ENCODE measurements at regions not wholly inside any gene's neighbourhood (a gene's known extent, or its start where the extent isn't known, plus 50 kb on each side); places are given as distances from the start of the nearest gene placed in this dataset.
"Not testable (repeated sequence)": the region's sequence is repeated elsewhere in the genome, so short reads cannot be mapped to it uniquely, and the experiment has no call there.

DNA sequence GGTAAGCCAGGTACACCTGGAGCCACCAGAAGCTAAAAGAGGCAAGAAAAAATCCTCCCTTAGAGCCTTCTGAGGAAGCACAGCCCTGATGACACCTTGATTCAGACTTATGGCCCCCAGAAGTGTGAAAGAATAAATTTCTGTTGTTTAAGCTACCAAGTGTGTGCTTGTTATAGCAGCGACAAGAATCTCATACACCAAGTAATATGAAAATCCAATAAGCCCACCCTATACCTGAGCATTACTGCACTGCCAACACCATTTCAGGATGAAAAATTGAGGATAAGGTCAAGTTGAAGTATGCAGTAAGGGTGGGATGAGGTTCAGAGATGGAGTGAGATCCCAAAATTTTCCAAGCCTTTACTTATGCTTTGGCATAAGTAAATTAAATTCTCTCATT lies 163.6 kb upstream of the CCDC196 start:
- Mint-ChIP-seq H3K36me3 (ENCODE audit: low read depth) (no peaks in the 10 kb centered on the region), H3K27me3 (ENCODE audit: insufficient read depth) (peaks cover 2% of the 10 kb centered on the region; the same call in 1 of the 2 replicates), H3K27ac (no peak overlapping the region), H3K4me3 (no peak overlapping the region), H3K9me3 (peaks cover 31% of the 10 kb centered on the region), H3K4me1 (ENCODE audit: low read depth) (no peaks in the 10 kb centered on the region)
- DNase-seq: no peak
- TF ChIP-seq, protein P1, sequence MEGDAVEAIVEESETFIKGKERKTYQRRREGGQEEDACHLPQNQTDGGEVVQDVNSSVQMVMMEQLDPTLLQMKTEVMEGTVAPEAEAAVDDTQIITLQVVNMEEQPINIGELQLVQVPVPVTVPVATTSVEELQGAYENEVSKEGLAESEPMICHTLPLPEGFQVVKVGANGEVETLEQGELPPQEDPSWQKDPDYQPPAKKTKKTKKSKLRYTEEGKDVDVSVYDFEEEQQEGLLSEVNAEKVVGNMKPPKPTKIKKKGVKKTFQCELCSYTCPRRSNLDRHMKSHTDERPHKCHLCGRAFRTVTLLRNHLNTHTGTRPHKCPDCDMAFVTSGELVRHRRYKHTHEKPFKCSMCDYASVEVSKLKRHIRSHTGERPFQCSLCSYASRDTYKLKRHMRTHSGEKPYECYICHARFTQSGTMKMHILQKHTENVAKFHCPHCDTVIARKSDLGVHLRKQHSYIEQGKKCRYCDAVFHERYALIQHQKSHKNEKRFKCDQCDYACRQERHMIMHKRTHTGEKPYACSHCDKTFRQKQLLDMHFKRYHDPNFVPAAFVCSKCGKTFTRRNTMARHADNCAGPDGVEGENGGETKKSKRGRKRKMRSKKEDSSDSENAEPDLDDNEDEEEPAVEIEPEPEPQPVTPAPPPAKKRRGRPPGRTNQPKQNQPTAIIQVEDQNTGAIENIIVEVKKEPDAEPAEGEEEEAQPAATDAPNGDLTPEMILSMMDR (IDR thresholded peaks at IDR 0.05): no peak

DNA sequence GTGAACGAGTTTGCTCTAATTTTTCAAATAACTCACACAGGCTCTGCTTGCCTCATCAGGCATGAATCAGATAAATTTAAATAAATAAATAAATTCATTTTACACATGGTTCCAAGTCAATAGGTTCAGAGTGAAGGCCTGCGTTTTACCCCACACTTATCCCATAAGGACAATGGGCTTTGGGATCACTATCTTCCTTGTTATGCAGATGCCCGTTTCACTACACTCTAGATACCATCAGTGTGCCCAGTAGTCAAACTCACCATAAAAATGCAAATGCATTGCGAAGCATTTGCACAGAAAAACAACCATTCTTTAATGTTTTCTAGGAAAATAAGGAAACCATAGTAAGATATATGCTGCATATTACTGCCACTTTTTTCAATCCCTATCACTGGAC lies 155.9 kb upstream of the CCDC196 start:
- H3K4me1 Mint-ChIP-seq (ENCODE audit: low read depth): no peaks in the 10 kb centered on the region

DNA sequence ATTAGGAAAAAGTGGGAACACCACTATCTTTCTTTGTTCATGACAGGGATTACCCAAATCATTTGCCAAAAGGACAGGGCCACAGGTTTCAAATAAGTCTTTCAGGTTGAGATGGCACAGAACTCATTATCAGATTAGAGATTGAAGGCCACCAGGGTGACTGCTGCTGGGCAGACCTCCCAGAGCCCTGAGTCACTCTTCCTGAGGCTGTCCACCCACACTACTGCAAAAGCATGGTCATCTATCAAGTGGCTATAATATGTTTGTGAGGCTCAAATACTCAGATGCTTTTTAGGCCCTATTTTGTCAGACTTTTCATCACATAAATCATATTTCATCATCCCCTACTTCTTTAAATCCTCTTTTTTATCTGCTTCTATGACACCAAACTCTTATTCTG lies 155.3 kb upstream of the CCDC196 start:
- H3K27me3 Mint-ChIP-seq (ENCODE audit: insufficient read depth): no peaks in the 10 kb centered on the region
- H3K4me1 Mint-ChIP-seq (ENCODE audit: low read depth): no peaks in the 10 kb centered on the region
- H3K9me3 Mint-ChIP-seq: peaks cover 42% of the 10 kb centered on the region
- DNase-seq: no peak
- no peak overlapping the region for H3K4me3 Mint-ChIP-seq
- TF ChIP-seq, protein P1 (IDR thresholded peaks at IDR 0.05): no peak
- H3K27ac Mint-ChIP-seq: no peak overlapping the region
- no peaks in the 10 kb centered on the region for H3K36me3 Mint-ChIP-seq (ENCODE audit: low read depth)

More for the DNA sequence above, 155.9 kb upstream of the CCDC196 start:
- DNase-seq: no peak
- TF ChIP-seq, protein P1 (IDR thresholded peaks at IDR 0.05): no peak
- no peaks in the 10 kb centered on the region for H3K27me3 Mint-ChIP-seq (ENCODE audit: insufficient read depth)
- no peak overlapping the region for H3K27ac Mint-ChIP-seq
- H3K4me3 Mint-ChIP-seq: no peak overlapping the region
- H3K9me3 Mint-ChIP-seq: peaks cover 35% of the 10 kb centered on the region
- no peaks in the 10 kb centered on the region for H3K36me3 Mint-ChIP-seq (ENCODE audit: low read depth)

DNA sequence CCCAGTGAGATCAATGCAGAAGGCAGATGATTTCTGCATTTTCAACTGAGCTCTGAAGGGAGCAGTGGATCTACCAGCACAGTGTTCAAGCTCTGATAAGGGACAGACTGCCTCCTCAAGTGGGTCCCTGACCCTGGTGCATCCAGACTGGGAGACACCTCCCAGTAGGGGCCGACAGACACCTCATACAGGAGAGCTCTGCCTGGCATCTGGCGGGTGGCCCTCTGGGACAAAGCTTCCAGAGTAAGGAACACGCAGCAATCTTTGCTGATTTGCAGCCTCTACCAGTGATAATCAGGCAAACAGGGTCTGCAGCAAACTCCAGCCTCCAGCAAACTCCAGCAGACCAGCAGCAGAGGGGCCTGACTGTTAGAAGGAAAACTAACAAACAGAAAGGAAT lies 152.9 kb upstream of the CCDC196 start:
- H3K9me3 Mint-ChIP-seq: peaks cover 34% of the 10 kb centered on the region
- H3K4me3 Mint-ChIP-seq; H3K4me1 Mint-ChIP-seq (ENCODE audit: low read depth); H3K36me3 Mint-ChIP-seq (ENCODE audit: low read depth); H3K27me3 Mint-ChIP-seq (ENCODE audit: insufficient read depth); DNase-seq; H3K27ac Mint-ChIP-seq: not testable (repeated sequence)

DNA sequence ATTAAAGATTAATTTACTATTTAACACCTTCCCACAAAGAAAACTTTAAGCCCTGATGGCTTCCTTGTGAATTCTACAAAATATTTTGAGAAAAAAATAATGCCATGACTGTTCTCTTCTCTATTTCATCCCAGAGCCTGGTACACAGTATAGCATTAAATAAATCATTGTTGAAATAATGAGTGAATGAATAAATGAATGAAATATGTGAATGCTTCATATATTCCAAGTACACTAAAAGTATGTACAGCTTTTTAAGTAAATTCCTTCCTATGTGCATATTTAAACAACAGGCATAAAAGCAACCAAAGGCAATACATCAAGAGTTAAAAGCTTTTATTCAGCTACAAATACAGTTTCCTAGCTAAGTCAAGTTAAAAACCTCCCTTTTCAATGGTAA lies 144.9 kb upstream of the CCDC196 start:
- TF ChIP-seq, protein P1 (IDR thresholded peaks at IDR 0.05): no peak
- DNase-seq: no peak
- no peaks in the 10 kb centered on the region for H3K9me3 Mint-ChIP-seq
- no peak overlapping the region for H3K27ac Mint-ChIP-seq
- no peak overlapping the region for H3K4me3 Mint-ChIP-seq
- H3K4me1 Mint-ChIP-seq (ENCODE audit: low read depth): no peaks in the 10 kb centered on the region
- no peaks in the 10 kb centered on the region for H3K27me3 Mint-ChIP-seq (ENCODE audit: insufficient read depth)
- no peaks in the 10 kb centered on the region for H3K36me3 Mint-ChIP-seq (ENCODE audit: low read depth)

DNA sequence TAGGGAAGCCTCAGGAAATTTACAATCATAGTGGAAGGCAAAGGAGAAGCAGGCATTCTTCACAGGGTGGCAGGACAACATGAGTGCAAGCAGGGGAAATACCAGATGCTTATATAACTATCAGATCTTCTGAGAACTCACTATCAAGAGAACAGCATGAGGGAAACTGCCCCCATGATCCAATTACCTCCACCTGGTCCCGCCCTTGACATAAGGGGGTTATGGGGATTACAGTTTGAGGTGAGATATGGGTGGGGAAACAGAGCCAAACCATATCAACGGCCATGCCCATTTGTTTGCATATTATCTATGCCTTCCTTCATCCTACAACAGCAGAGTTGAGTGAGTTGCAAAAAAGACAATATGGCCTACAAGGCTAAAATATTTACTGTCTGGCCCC lies 140.2 kb upstream of the CCDC196 start:
- Mint-ChIP-seq H3K4me1 (ENCODE audit: low read depth) (no peaks in the 10 kb centered on the region), H3K4me3 (no peak overlapping the region), H3K27ac (no peak overlapping the region), H3K9me3 (no peaks in the 10 kb centered on the region), H3K27me3 (ENCODE audit: insufficient read depth) (no peaks in the 10 kb centered on the region), H3K36me3 (ENCODE audit: low read depth) (no peaks in the 10 kb centered on the region)
- TF ChIP-seq, protein P1 (IDR thresholded peaks at IDR 0.05): no peak
- DNase-seq: no peak
